WI38 (cell line): ENCODE measurements at regions not wholly inside any gene's neighbourhood (a gene's known extent, or its start where the extent isn't known, plus 50 kb on each side); places are given as distances from the start of the nearest gene placed in this dataset.
"Not testable (repeated sequence)": the region's sequence is repeated elsewhere in the genome, so short reads cannot be mapped to it uniquely, and the experiment has no call there.

Experiments used
- H3K4me3 ChIP-seq: 2 replicates; pipeline ENCODE4 v1.5.1; 2011; ENCODE audit warnings: low read depth, mild to moderate bottlenecking, control low read depth, low read length
- CTCF ChIP-seq: IDR thresholded peaks from 2 replicates; pipeline ENCODE4 v1.5.1; 2012; ENCODE audit warnings: low read depth, mild to moderate bottlenecking, control low read depth, low read length

GRCh38 chrX:46029777-46030176, 515.4 kb downstream of the ZNF674 start:
- TF ChIP-seq CTCF = no peak
- no peak overlapping the region for H3K4me3 ChIP-seq

- no peak for TF ChIP-seq CTCF
- no peak overlapping the region for H3K4me3 ChIP-seq
Observed at GRCh38 chrX:46016296-46016695, 528.9 kb downstream of the ZNF674 start.

GRCh38 chrX:46015653-46016052, 529.6 kb downstream of the ZNF674 start:
- H3K4me3 ChIP-seq = no peak overlapping the region
- no peak for TF ChIP-seq CTCF

GRCh38 chrX:45992402-45993123, 552.7 kb downstream of the ZNF674 start:
- no peak for TF ChIP-seq CTCF
- no peak overlapping the region for H3K4me3 ChIP-seq

- no peak for TF ChIP-seq CTCF
- no peak overlapping the region for H3K4me3 ChIP-seq
Observed at GRCh38 chrX:45986971-45987370, 558.2 kb downstream of the ZNF674 start.

GRCh38 chrX:45986081-45986480, 559.1 kb downstream of the ZNF674 start:
- no peak overlapping the region for H3K4me3 ChIP-seq
- no peak for TF ChIP-seq CTCF

GRCh38 chrX:45982958-45983727, 562.1 kb downstream of the ZNF674 start:
- H3K4me3 ChIP-seq = not testable (repeated sequence)
